ENCODE measurements at regions not wholly inside any gene's neighbourhood (a gene's known extent, or its start where the extent isn't known, plus 50 kb on each side); places are given as distances from the start of the nearest gene placed in this dataset.

- FAIRE-seq (no peak), DNase-seq (ENCODE audit: low spot score in 2 of 2) (no peak)
Measured at GRCh38 chr22:27226666-27227065, 569.3 kb downstream of the MIAT start.

GRCh38 chr22:27228771-27229170 is 571.4 kb downstream of the MIAT start:
- FAIRE-seq = no peak

DNA sequence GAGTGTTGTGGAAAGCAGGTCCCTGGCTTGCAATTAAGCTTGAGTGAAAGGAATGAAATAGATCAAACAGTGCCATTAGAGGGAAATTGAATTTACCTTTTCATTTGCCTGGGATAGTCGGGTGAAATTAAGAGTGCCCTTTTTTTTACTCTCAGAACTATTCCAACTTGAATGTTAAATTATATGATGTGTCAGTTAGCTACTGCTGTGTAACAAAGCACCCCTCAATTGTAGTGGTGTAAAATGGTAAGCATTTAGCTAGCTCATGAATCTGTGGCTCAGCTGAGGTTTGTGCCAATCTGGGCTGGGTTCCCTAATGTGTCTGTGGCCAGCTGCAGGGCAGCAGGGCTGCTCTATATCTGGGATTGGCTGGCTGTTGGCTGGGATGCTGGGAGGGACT is 571.4 kb downstream of the MN1 start:
- FAIRE-seq = no peak
- DNase-seq (ENCODE audit: low spot score in 2 of 2) = no peak

More at GRCh38 chr22:27228771-27229170, 571.4 kb downstream of the MIAT start:
- no peak for DNase-seq (ENCODE audit: low spot score in 2 of 2)

DNA sequence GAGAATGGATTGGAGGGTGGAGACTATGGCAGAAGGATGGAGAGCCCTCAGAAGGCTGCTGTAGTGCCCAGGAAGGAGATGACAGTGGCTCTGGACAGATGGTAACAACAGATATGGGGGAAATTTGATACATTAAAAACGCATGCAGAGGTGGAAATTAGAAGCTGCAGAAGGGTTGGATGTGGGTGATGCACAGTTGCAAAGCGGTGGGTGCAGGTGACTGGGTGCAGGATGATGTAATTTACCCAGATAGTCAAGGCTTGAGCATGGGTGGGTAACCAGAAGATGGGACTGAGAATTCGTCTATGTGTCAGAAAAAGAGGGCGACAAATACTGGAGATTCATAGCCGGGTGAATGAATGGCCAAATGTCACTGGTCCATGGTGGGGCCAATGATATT is 570.3 kb downstream of the MN1 start:
- FAIRE-seq (no peak), DNase-seq (ENCODE audit: low spot score in 2 of 2) (no peak)

GRCh38 chr22:27232077-27232476 is 569.5 kb downstream of the MN1 start:
- no peak for FAIRE-seq

GRCh38 chr22:27237080-27237741 is 564.3 kb downstream of the MN1 start:
- no peak for FAIRE-seq
- no peak for DNase-seq (ENCODE audit: low spot score in 2 of 2)

More at GRCh38 chr22:27232077-27232476, 569.5 kb downstream of the MN1 start:
- no peak for DNase-seq (ENCODE audit: low spot score in 2 of 2)

DNA sequence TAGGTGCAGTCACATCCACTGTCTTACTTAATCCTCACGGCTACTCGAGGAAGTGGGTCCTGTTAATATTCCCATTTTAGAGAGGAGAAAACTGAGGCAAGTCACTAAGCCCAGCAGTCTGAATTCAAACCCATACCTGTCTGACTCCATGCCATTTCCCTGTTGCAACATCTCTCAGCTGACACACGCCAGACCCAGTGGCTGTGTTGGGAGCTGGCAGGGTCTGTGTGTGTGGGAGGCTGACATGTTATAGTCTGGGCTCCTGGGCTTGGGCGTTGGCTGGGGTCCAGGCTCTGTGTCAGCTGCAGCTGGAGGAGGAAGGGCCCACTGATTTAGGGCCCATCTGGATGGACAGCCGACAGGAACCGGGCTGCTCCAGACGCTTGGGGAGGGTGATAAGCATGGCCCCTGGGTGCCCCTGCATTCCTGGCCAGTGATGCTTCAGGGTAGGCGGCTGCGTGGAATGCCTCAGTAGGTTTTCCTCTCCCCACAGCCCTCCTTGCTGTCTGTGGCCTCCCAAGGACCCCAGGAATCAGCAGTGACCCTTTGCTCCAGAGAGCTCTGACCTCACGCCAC is 562.5 kb downstream of the MN1 start:
- DNase-seq (ENCODE audit: low spot score in 2 of 2) = peak in 1 of 2 donors; percentile 17

DNA sequence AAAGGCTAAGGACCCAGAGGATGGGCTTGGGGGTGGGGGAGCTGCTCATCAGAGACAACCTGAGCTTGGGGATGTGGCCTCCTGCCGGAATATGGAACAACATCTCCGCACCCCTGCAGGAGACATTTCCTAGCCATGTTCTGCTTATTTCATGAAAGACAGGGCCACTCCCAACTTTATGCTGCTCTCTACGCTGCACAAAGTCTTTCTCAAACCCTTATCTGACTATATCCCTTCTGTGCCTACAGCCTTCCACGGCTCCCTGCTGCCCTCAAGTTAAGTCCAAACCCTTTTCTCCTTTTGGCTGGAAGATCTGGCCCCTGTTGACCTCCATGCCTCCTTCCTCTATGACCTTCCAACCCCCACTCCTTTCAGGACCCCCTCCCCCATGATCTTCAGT is 562.0 kb downstream of the MN1 start:
- FAIRE-seq = no peak
- no peak for DNase-seq (ENCODE audit: low spot score in 2 of 2)

More for the DNA sequence above, 562.5 kb downstream of the MN1 start:
- no peak for FAIRE-seq

GRCh38 chr22:27240298-27241075 is 561.1 kb downstream of the MN1 start:
- no peak for FAIRE-seq
- DNase-seq (ENCODE audit: low spot score in 2 of 2) = no peak

- DNase-seq (ENCODE audit: low spot score in 2 of 2) (peak; percentile 6 to 34), FAIRE-seq (no peak)
Measured at GRCh38 chr22:27241430-27242321, 559.9 kb downstream of the MN1 start.

- DNase-seq (ENCODE audit: low spot score in 2 of 2) (no peak), FAIRE-seq (no peak)
Measured at GRCh38 chr22:27242474-27242873, 559.1 kb downstream of the MN1 start.

DNA sequence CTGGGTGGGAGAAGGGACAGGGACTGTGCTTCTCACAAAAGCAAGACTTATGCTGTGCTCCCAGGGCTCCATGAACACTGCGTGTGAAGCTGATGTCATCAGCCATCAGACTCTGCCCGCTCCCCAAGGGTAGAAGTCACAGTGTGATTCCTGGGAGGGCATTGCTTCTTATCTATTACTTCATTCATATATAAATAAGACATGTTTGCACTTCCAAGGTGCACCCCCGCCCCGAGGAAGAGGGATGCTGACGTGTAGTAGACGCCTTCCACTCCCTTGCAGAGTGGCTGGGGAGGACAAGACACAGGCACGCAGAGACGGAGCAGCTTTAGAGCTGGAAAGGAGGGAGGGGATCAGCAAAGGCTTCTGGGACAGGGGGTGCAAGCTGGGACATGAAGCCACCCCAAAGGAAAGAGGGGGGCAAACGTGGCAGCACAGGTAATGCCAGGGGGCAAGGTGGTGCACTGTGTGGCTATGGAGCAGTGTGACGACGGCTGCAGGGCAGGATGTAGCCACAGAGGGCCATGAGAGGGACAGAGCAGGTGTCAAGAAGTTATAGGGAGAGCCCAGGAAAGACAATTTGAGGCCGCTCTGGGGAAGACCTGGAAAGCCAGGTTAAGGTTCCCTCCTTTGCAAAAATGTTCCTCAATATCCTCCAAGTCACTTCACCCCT is 558.5 kb downstream of the MN1 start:
- DNase-seq (ENCODE audit: low spot score in 2 of 2) (no peak), FAIRE-seq (no peak)

DNA sequence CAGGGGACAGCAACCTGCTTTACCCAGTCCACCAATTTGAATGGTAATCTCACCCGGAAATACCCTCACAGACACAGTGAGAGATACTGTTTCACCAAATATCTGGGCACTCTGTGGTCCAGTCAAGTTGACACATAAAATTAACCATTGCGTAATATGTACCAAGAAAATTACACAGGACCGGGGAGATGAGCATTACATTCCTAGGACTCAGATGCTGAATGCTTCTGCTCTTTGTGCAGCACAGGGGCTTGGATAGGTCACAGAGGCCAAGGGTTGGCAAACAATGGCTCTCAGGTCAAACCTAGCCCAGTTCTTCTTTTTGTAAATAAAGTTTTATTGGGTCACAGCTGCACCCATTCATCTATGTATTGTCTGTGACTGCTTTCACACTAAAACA is 557.2 kb downstream of the MN1 start:
- FAIRE-seq (no peak), DNase-seq (ENCODE audit: low spot score in 2 of 2) (no peak)

DNA sequence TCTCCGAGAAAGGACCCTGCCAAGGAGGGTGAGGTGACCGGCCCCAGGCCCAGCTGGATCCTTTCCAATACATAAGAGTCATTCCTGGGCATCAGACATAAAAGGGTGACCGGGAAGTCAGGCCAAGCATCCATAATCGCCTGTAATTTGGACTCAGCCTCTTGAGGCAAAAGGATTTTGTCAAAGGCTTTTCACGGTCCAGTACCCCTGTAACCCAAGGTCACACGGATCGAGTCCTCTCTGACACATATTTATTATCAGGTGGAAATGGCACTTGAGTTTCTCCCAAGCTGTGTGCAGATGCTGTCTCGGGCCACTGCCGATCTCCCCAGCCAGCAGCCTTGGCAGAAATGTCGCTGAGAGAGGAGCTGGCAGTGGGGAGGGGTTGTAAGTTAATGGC is 556.5 kb downstream of the MN1 start:
- DNase-seq (ENCODE audit: low spot score in 2 of 2) = no peak
- no peak for FAIRE-seq

GRCh38 chr22:27246558-27246957 is 555.0 kb downstream of the MN1 start:
- DNase-seq (ENCODE audit: low spot score in 2 of 2) (no peak), FAIRE-seq (no peak)

DNA sequence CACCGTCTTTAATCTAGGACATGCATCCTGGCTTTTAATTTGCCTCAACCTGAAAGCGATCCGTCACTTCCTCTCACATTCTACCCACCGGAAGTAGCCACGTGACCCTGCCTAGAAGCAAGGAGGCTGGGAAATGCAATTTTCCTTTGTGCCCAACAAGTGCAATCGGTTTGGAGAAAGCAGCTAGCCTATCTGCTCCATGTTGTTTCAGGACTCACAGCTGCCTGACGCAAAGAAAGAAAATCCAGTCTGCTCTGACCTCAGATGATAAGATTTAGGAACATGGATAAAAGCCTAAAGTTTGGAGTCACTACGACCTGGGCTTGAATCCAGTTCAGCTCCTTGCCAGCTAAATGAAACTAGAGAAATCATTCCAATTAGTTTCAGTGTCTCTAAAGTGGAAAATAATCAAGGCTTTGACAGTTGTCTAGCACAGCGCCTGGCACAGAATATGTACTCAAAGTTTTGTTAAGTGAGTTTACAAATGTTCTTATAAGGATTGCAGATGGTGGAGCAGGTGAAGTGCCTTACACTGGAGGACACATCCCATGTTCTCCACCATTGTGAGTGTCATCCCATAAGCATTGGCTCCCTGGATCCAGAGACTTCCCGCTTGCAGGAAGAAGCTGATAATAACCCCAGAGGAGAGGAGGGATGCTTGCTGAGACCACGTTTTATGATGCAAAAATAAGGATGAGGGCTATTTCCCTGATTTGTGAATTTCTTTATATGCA is 553.7 kb downstream of the MN1 start:
- FAIRE-seq = no peak
- no peak for DNase-seq (ENCODE audit: low spot score in 2 of 2)

DNA sequence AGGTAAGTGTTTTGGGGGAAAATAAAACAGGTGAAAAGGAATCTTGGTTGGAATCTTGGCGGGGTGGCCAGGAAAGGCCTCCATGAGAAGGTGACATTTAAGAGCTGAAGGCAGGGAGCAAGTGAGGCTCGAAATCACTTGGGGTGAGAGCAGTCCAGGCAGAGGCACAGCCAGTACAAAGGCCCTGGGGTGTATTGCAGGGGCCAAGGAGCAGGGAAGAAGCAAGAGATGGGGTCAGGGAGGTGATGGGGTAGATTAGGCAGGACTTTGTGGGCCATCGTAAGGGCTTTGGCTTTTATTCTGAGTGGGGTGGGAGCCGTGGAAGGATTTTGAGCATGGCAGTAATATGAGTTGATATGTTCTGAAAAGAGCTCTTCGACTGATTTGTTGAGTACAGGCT is 551.1 kb downstream of the MN1 start:
- no peak for FAIRE-seq

GRCh38 chr22:27250886-27251285 is 550.7 kb downstream of the MN1 start:
- FAIRE-seq (no peak), DNase-seq (ENCODE audit: low spot score in 2 of 2) (no peak)

More for the DNA sequence above, 551.1 kb downstream of the MN1 start:
- DNase-seq (ENCODE audit: low spot score in 2 of 2) = no peak

GRCh38 chr22:27251563-27251962 is 550.0 kb downstream of the MN1 start:
- FAIRE-seq = no peak

More at GRCh38 chr22:27251563-27251962, 550.0 kb downstream of the MN1 start:
- no peak for DNase-seq (ENCODE audit: low spot score in 2 of 2)

Data from frontal cortex (tissue), 3 donors.